DND-41 (cell line): ENCODE measurements at regions not wholly inside any gene's neighbourhood (a gene's known extent, or its start where the extent isn't known, plus 50 kb on each side); places are given as distances from the start of the nearest gene placed in this dataset.

ENCODE experiments used
- CTCF ChIP-seq: IDR thresholded peaks from 2 replicates; pipeline ENCODE4 v1.5.1; 2012; ENCODE audit warnings: borderline replicate concordance, low read length, moderate library complexity, mild to moderate bottlenecking; ENCODE audit not compliant: poor library complexity, severe bottlenecking; ENCODE audit errors: extremely low read depth
- EZH2 ChIP-seq: IDR thresholded peaks from 3 replicates; pipeline ENCODE4 v1.6.1; 2012; ENCODE audit warnings: borderline replicate concordance, low read depth, mild to moderate bottlenecking, moderate library complexity, low read length, inconsistent platforms; ENCODE audit not compliant: severe bottlenecking

- no peak for TF ChIP-seq CTCF
- TF ChIP-seq EZH2: no peak
Observed at GRCh38 chr16:55009581-55009980, 78.9 kb downstream of the IRX5 start.
